ENCODE measurements at regions not wholly inside any gene's neighbourhood (a gene's known extent, or its start where the extent isn't known, plus 50 kb on each side); places are given as distances from the start of the nearest gene placed in this dataset.

DNA sequence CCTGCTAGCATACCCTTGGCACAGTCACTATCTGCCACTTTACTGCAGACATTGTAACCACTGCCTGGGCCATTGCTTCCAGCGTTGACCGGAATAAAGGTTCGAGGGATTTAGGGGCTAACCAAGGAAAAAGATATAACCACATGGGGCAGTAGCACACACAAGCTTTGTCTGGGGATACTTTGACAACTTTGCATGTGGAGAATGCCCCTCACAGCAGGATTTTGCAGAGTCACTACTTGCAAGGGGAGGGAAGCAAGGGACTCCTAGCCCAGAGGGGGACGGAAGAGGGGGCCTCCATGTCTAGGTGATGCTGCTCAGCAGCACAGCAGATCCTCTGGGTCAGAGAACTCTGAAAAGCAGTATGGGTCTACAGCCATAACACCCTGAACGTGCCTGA lies 138.7 kb downstream of the SPP2 start:
- no peaks in the 10 kb centered on the region for H3F3A ChIP-seq (ENCODE audit: insufficient read depth, low read length, poor library complexity, severe bottlenecking)
- no peaks in the 10 kb centered on the region for H3K79me2 ChIP-seq (replicated peaks; ENCODE audit: insufficient read depth, low read length)
- no peaks in the 10 kb centered on the region for H3K9me3 ChIP-seq (ENCODE audit: low read length)
- H3K9me2 ChIP-seq (ENCODE audit: insufficient read depth, low read length), result no peaks in the 10 kb centered on the region
- TF ChIP-seq MXI1 (conservative IDR thresholded peaks at IDR 0.05; ENCODE audit: poor library complexity, severe bottlenecking) (no peak), EZH2 (IDR thresholded peaks at IDR 0.05; ENCODE audit: borderline replicate concordance, insufficient read depth, low read length, poor library complexity, severe bottlenecking) (no peak), RAD21 (conservative IDR thresholded peaks at IDR 0.05) (no peak), TAF1 (IDR thresholded peaks at IDR 0.05; ENCODE audit: low read depth) (no peak), REST (IDR thresholded peaks at IDR 0.05; ENCODE audit: borderline replicate concordance) (no peak), POLR2AphosphoS5 (IDR thresholded peaks at IDR 0.05) (no peak), SMC3 (conservative IDR thresholded peaks at IDR 0.05; ENCODE audit: poor library complexity) (no peak), EP300 (conservative IDR thresholded peaks at IDR 0.05; ENCODE audit: poor library complexity, severe bottlenecking) (no peak), CTCF (IDR thresholded peaks at IDR 0.05; ENCODE audit: poor library complexity, severe bottlenecking) (no peak)
- H3K4me3 ChIP-seq (ENCODE audit: low read length), result no peak overlapping the region
- no peaks in the 10 kb centered on the region for H3K36me3 ChIP-seq (ENCODE audit: insufficient read depth, low read length)
- H3K27ac ChIP-seq (ENCODE audit: low read length), result no peak overlapping the region
- H3K4me2 ChIP-seq (ENCODE audit: low read length), result no peak overlapping the region
- no peaks in the 10 kb centered on the region for H4K20me1 ChIP-seq (ENCODE audit: insufficient read depth)
- H2AFZ ChIP-seq (ENCODE audit: low read depth, low read length), result no peak overlapping the region
- H3K27me3 ChIP-seq (ENCODE audit: insufficient read depth, low read depth, low read length), result no peaks in the 10 kb centered on the region
- H3K9ac ChIP-seq (ENCODE audit: low read length), result no peak overlapping the region

GRCh38 chr2:234187646-234188174 lies 137.2 kb downstream of the SPP2 start:
- no peak overlapping the region for H3K27ac ChIP-seq (ENCODE audit: low read length)
- H2AFZ ChIP-seq (ENCODE audit: low read depth, low read length), result no peak overlapping the region
- H3K36me3 ChIP-seq (ENCODE audit: insufficient read depth, low read length), result no peaks in the 10 kb centered on the region
- no peaks in the 10 kb centered on the region for H3K9me2 ChIP-seq (ENCODE audit: insufficient read depth, low read length)
- no peak for TF ChIP-seq EZH2 (IDR thresholded peaks at IDR 0.05; ENCODE audit: borderline replicate concordance, insufficient read depth, low read length, poor library complexity, severe bottlenecking)
- TF ChIP-seq REST (IDR thresholded peaks at IDR 0.05; ENCODE audit: borderline replicate concordance), result no peak
- no peak for TF ChIP-seq MXI1 (conservative IDR thresholded peaks at IDR 0.05; ENCODE audit: poor library complexity, severe bottlenecking)
- TF ChIP-seq TAF1 (IDR thresholded peaks at IDR 0.05; ENCODE audit: low read depth), result no peak
- no peak for TF ChIP-seq RAD21 (conservative IDR thresholded peaks at IDR 0.05)
- TF ChIP-seq CTCF (IDR thresholded peaks at IDR 0.05; ENCODE audit: poor library complexity, severe bottlenecking), result no peak
- no peak for TF ChIP-seq POLR2AphosphoS5 (IDR thresholded peaks at IDR 0.05)
- no peak overlapping the region for H3K4me3 ChIP-seq (ENCODE audit: low read length)
- H3K4me2 ChIP-seq (ENCODE audit: low read length), result no peak overlapping the region
- H3K9ac ChIP-seq (ENCODE audit: low read length), result no peak overlapping the region
- no peaks in the 10 kb centered on the region for H4K20me1 ChIP-seq (ENCODE audit: insufficient read depth)
- no peaks in the 10 kb centered on the region for H3F3A ChIP-seq (ENCODE audit: insufficient read depth, low read length, poor library complexity, severe bottlenecking)
- H3K27me3 ChIP-seq (ENCODE audit: insufficient read depth, low read depth, low read length), result no peaks in the 10 kb centered on the region
- H3K79me2 ChIP-seq (replicated peaks; ENCODE audit: insufficient read depth, low read length), result no peaks in the 10 kb centered on the region
- no peaks in the 10 kb centered on the region for H3K9me3 ChIP-seq (ENCODE audit: low read length)
